Right cardiac atrium (tissue), 5 donors: ENCODE measurements at regions not wholly inside any gene's neighbourhood (a gene's known extent, or its start where the extent isn't known, plus 50 kb on each side); places are given as distances from the start of the nearest gene placed in this dataset.

Source experiments
- ATAC-seq, 2 donors: fragments of 200-7000 bp; cut with Tn5 transposase; one replicate each; pipeline versions ENCODE4 v1.8.0 to v1.9.1; 2020; ENCODE audit warnings: moderate library complexity in 2 of 2, mild to moderate bottlenecking in 1 of 2
- DNase-seq, 3 donors: peaks; one replicate each; pipeline ENCODE4 v3.0.0-alpha.2; 2020
- H3K27ac ChIP-seq: one replicate; pipeline ENCODE4 v1.5.1; 2013; ENCODE audit warnings: mild to moderate bottlenecking, low read length, control low read depth, moderate library complexity
- H3K27me3 ChIP-seq: one replicate; pipeline ENCODE4 v1.6.1; 2013; ENCODE audit not compliant: control insufficient read depth, insufficient read depth
- H3K4me1 ChIP-seq: one replicate; pipeline ENCODE4 v1.6.1; 2013; ENCODE audit warnings: low read length; ENCODE audit not compliant: control insufficient read depth, insufficient read depth
- H3K4me3 ChIP-seq: one replicate; pipeline ENCODE4 v1.5.1; 2013; ENCODE audit warnings: low read length, control low read depth
- H3K9me3 ChIP-seq: one replicate; pipeline ENCODE4 v1.6.1; 2013; ENCODE audit warnings: low read length; ENCODE audit not compliant: control insufficient read depth
- WGBS: extraction: QIAGEN DNeasy Blood & Tissue Kit; methylation state at CpG from one replicate; pipeline ENCODE4 v1.1.7; 2013; 5-methylcytosine and 5-hydroxymethylcytosine counted together
- intact Hi-C, 4 donors: fragments of 100-400 bp; cut with DNase I; formaldehyde crosslinking; loops; one replicate each; pipeline versions ENCODE4 v1.11.0 to v1.14.0; 2022 to 2023
- donor health status: healthy with polysubstance abuse.
- donor health status: DM: no; HTN: yes; CAD: no.
- donor health status: DM: no; HTN: no; CAD: no.
- donor health status: DM: no; HTN: yes; CAD: no; lungs with severe emphysema.
- donor health status: DM: yes; HTN: yes; CAD: no.

GRCh38 chr14:45715946-45716345 is 462.9 kb upstream of the MIS18BP1 start:
- WGBS = 98% methylated on average over 1 of the region's 1 CpG
- Histone ChIP-seq H3K9me3 (no peaks in the 10 kb centered on the region), H3K4me3 (no peak overlapping the region), H3K27ac (no peak overlapping the region), H3K4me1 (no peaks in the 10 kb centered on the region), H3K27me3 (no peaks in the 10 kb centered on the region)
- DNase-seq (no peak), ATAC-seq (no peak)
- intact Hi-C loops = no loop called here

GRCh38 chr14:45709541-45709940 is 456.5 kb upstream of the MIS18BP1 start:
- no peaks in the 10 kb centered on the region for H3K4me1 ChIP-seq
- no peaks in the 10 kb centered on the region for H3K9me3 ChIP-seq
- 87% methylated on average over 4 of the region's 4 CpGs for WGBS
- no peak overlapping the region for H3K4me3 ChIP-seq
- no peak for ATAC-seq
- intact Hi-C loops = no loop called here
- H3K27me3 ChIP-seq = no peaks in the 10 kb centered on the region
- DNase-seq = no peak
- no peak overlapping the region for H3K27ac ChIP-seq

GRCh38 chr14:45705940-45706534 is 453.0 kb upstream of the MIS18BP1 start:
- no peaks in the 10 kb centered on the region for H3K27me3 ChIP-seq
- no peak for DNase-seq
- ATAC-seq = no peak
- intact Hi-C loops = no loop called here
- H3K4me1 ChIP-seq = no peaks in the 10 kb centered on the region
- no peak overlapping the region for H3K27ac ChIP-seq
- 55% methylated on average over 7 of the region's 7 CpGs for WGBS
- no peaks in the 10 kb centered on the region for H3K9me3 ChIP-seq
- H3K4me3 ChIP-seq = no peak overlapping the region

GRCh38 chr14:45699471-45699870 is 446.5 kb upstream of the MIS18BP1 start:
- no peak overlapping the region for H3K27ac ChIP-seq
- no peak for ATAC-seq
- intact Hi-C loops = no loop called here
- H3K9me3 ChIP-seq = no peaks in the 10 kb centered on the region
- no peak overlapping the region for H3K4me3 ChIP-seq
- no peak for DNase-seq
- H3K27me3 ChIP-seq = no peaks in the 10 kb centered on the region
- WGBS = 47% methylated on average over 5 of the region's 5 CpGs
- no peaks in the 10 kb centered on the region for H3K4me1 ChIP-seq

GRCh38 chr14:45698462-45699134 is 445.6 kb upstream of the MIS18BP1 start:
- ATAC-seq = no peak
- WGBS = 58% methylated on average over 1 of the region's 1 CpG

GRCh38 chr14:45686771-45687170 is 433.8 kb upstream of the MIS18BP1 start:
- Histone ChIP-seq H3K27me3 (no peaks in the 10 kb centered on the region), H3K4me3 (no peak overlapping the region), H3K27ac (no peak overlapping the region), H3K4me1 (no peaks in the 10 kb centered on the region), H3K9me3 (no peaks in the 10 kb centered on the region)
- WGBS = 54% methylated on average over 4 of the region's 4 CpGs
- ATAC-seq = no peak
- no peak for DNase-seq
- intact Hi-C loops = loop anchor here in 1 of 4 donors (10.0 kb wide), 1 partner anchor 568 kb away; no protein-coding TSS in a partner anchor

More at GRCh38 chr14:45698462-45699134, 445.6 kb upstream of the MIS18BP1 start:
- no peaks in the 10 kb centered on the region for H3K9me3 ChIP-seq
- H3K4me1 ChIP-seq = no peaks in the 10 kb centered on the region
- no peak for DNase-seq
- intact Hi-C loops = no loop called here
- H3K27ac ChIP-seq = no peak overlapping the region
- H3K27me3 ChIP-seq = no peaks in the 10 kb centered on the region
- H3K4me3 ChIP-seq = no peak overlapping the region

- no peak overlapping the region for H3K27ac ChIP-seq
- no peaks in the 10 kb centered on the region for H3K9me3 ChIP-seq
- intact Hi-C loops = loop anchor here in 1 of 4 donors (10.0 kb wide), 1 partner anchor 574 kb away; no protein-coding TSS in a partner anchor
- H3K4me1 ChIP-seq = no peaks in the 10 kb centered on the region
- DNase-seq (no peak), ATAC-seq (no peak)
- no peaks in the 10 kb centered on the region for H3K27me3 ChIP-seq
- H3K4me3 ChIP-seq = no peak overlapping the region
These were observed 427.5 kb upstream of the MIS18BP1 start for GRCh38 chr14:45680531-45680930.

GRCh38 chr14:45679853-45680252 is 426.9 kb upstream of the MIS18BP1 start:
- no peaks in the 10 kb centered on the region for H3K9me3 ChIP-seq
- no peak for ATAC-seq
- no peak for DNase-seq
- no peaks in the 10 kb centered on the region for H3K4me1 ChIP-seq
- intact Hi-C loops = loop anchor here in 1 of 4 donors (10.0 kb wide), 1 partner anchor 575 kb away; no protein-coding TSS in a partner anchor
- WGBS = 85% methylated on average over 1 of the region's 1 CpG
- H3K4me3 ChIP-seq = no peak overlapping the region
- no peak overlapping the region for H3K27ac ChIP-seq
- no peaks in the 10 kb centered on the region for H3K27me3 ChIP-seq

- Histone ChIP-seq H3K27ac (no peak overlapping the region), H3K9me3 (no peaks in the 10 kb centered on the region), H3K4me3 (no peak overlapping the region), H3K27me3 (no peaks in the 10 kb centered on the region), H3K4me1 (no peaks in the 10 kb centered on the region)
- DNase-seq = no peak
- intact Hi-C loops = no loop called here
- ATAC-seq = no peak
These were observed 425.2 kb upstream of the MIS18BP1 start for GRCh38 chr14:45678163-45678562.

GRCh38 chr14:45673420-45673819 is 420.4 kb upstream of the MIS18BP1 start:
- no peak overlapping the region for H3K27ac ChIP-seq
- 84% methylated on average over 1 of the region's 1 CpG for WGBS
- H3K4me3 ChIP-seq = no peak overlapping the region
- H3K27me3 ChIP-seq = no peaks in the 10 kb centered on the region
- H3K4me1 ChIP-seq = no peaks in the 10 kb centered on the region
- intact Hi-C loops = no loop called here
- ATAC-seq (no peak), DNase-seq (no peak)
- H3K9me3 ChIP-seq = no peaks in the 10 kb centered on the region

- Histone ChIP-seq H3K9me3 (no peaks in the 10 kb centered on the region), H3K27me3 (no peaks in the 10 kb centered on the region), H3K4me3 (no peak overlapping the region), H3K27ac (no peak overlapping the region), H3K4me1 (no peaks in the 10 kb centered on the region)
- 79% methylated on average over 7 of the region's 7 CpGs for WGBS
- no peak for DNase-seq
- intact Hi-C loops = no loop called here
- ATAC-seq = no peak
These were observed 411.8 kb upstream of the MIS18BP1 start for GRCh38 chr14:45664668-45665356.
